ENCODE measurements at regions not wholly inside any gene's neighbourhood (a gene's known extent, or its start where the extent isn't known, plus 50 kb on each side); places are given as distances from the start of the nearest gene placed in this dataset.
A peak's percentile ranks its signal among the peaks of the same experiment; 100 is the strongest.

DNA sequence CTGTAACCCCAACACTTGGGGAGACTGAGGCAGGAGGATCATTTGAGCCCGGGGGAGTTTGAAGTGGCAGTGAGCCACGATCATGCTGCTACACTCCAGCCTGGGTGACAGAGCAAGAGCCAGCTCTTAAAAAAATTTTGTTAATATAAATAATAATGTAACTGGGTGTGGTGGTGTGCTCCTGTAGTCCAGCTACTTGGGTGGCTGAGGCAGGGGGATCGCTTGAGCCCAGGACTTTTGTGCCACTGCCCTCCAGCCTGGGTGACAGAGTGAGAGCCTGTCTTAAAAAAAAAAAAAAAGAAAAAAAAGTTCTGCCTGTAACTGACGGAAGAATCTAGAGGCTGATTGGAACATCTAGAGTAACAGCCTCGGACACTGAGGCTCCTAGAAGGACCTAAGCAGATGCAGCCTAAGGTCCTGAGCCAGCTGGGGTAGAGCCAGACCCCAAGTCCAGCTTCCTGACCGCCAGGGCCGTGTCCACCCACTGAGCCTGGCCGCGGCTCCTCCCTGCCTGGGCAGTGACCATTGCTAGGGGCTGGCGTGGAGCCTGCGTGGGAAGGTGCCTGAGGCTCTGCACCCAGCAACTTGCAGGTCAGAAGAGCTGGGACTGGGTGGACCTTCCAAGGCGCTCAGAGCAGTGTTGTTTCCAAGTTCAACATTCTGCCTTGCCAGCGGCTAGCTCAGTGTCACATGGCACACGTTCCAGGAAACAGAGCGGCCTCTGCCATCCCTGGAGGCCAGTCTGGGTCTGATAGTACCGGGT lies 209.4 kb upstream of the CIBAR2 start:
- no peaks in the 10 kb centered on the region for H3K36me3 ChIP-seq (ENCODE audit: control insufficient read depth, insufficient read depth, low read length)
- peak overlapping the region; percentile 36 for H3K4me3 ChIP-seq (ENCODE audit: low read length)
- peaks cover 7% of the 10 kb centered on the region for H3K4me1 ChIP-seq (ENCODE audit: control insufficient read depth, insufficient read depth, low read length)
- peak overlapping the region; percentile 71 for H3K27ac ChIP-seq (ENCODE audit: low read depth, low read length)
- H3K9ac ChIP-seq (ENCODE audit: low read length), result no peak overlapping the region
- no peaks in the 10 kb centered on the region for H3K27me3 ChIP-seq (ENCODE audit: control insufficient read depth, insufficient read depth, low read length)

DNA sequence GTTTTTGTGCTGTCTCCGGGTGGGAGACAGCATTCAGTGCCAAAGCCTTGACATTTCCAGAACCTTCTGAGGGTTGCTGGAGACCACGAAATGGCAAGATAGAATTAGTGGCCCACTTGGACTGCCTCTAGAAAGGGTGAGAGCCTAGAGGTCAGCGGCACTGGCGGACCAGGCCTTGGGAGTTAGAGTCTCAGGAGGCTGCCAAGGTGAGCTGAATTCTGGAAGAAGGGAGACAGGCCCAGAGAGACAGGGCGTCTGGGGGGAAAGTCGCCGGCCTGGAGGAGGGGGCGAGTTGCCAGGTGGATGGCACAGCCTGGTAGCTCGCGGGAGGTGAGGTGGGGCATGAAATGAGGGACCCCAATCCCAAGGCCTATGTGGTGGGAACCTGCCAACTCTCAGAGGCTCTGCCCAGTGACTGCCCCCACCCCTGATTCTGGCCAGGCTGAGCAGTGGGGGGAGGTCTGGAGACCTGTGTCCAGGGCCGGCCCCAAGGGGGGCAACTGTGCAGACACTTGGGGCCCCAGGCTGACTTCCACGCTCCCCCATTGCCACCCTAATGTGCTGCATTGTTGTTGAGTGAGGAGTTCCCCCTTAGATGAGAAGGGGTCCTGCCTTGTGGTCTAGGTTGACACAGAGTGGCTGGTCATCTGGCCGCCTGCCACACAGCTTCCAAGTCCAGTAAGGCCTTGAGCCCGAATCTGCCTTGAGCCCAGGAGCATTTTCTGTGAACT lies 211.1 kb upstream of the CIBAR2 start:
- Histone ChIP-seq H3K4me3 (ENCODE audit: low read length) (no peak overlapping the region), H3K4me1 (ENCODE audit: control insufficient read depth, insufficient read depth, low read length) (peaks cover 8% of the 10 kb centered on the region), H3K36me3 (ENCODE audit: control insufficient read depth, insufficient read depth, low read length) (no peaks in the 10 kb centered on the region), H3K9ac (ENCODE audit: low read length) (no peak overlapping the region), H3K27ac (ENCODE audit: low read depth, low read length) (no peak overlapping the region), H3K27me3 (ENCODE audit: control insufficient read depth, insufficient read depth, low read length) (no peaks in the 10 kb centered on the region)

- Histone ChIP-seq H3K27me3 (ENCODE audit: control insufficient read depth, insufficient read depth, low read length) (no peaks in the 10 kb centered on the region), H3K4me1 (ENCODE audit: control insufficient read depth, insufficient read depth, low read length) (peaks cover 9% of the 10 kb centered on the region), H3K4me3 (ENCODE audit: low read length) (no peak overlapping the region), H3K27ac (ENCODE audit: low read depth, low read length) (no peak overlapping the region), H3K36me3 (ENCODE audit: control insufficient read depth, insufficient read depth, low read length) (no peaks in the 10 kb centered on the region), H3K9ac (ENCODE audit: low read length) (no peak overlapping the region)
Observed at GRCh38 chr16:85323961-85324253, 211.6 kb upstream of the CIBAR2 start.

- no peak overlapping the region for H3K27ac ChIP-seq (ENCODE audit: low read depth, low read length)
Observed at GRCh38 chr16:85324488-85324887, 212.2 kb upstream of the CIBAR2 start.

DNA sequence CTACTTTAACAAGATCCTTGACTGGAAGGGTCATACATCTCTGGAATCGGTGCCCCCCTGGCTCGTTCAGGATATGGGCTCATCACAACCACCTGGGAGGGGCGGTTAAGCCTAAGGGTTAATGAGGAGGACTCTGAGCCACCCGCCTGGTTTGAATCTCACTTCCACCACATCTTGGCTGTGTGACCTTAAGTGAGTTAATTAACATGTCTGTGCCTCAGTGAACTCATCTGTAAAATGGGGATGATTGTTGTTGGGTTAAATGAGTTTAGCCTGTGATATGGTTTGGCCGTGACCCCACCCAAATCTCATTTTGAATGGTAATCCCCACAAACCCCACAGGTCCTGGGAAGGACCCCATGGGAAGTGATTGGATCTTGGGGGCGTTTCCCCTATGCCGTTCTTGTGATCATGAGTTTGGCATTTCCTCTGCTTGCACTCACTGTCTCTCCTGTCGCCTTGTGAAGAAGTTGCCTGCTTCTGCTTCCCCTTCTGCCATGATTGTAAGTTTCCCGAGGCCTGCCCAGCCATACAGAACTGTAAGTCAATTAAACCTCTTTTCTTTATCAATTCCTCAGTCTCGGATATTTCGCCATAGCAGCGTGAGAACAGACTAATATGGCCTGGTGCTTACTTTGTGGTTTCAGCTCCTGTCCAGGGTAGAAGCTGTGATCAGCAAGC lies 214.0 kb upstream of the CIBAR2 start:
- H3K9ac ChIP-seq (ENCODE audit: low read length), result no peak overlapping the region
- H3K4me1 ChIP-seq (ENCODE audit: control insufficient read depth, insufficient read depth, low read length), result peaks cover 9% of the 10 kb centered on the region
- no peaks in the 10 kb centered on the region for H3K27me3 ChIP-seq (ENCODE audit: control insufficient read depth, insufficient read depth, low read length)
- H3K4me3 ChIP-seq (ENCODE audit: low read length), result no peak overlapping the region
- no peak overlapping the region for H3K27ac ChIP-seq (ENCODE audit: low read depth, low read length)
- H3K36me3 ChIP-seq (ENCODE audit: control insufficient read depth, insufficient read depth, low read length), result no peaks in the 10 kb centered on the region

More at GRCh38 chr16:85324488-85324887, 212.2 kb upstream of the CIBAR2 start:
- peaks cover 9% of the 10 kb centered on the region for H3K4me1 ChIP-seq (ENCODE audit: control insufficient read depth, insufficient read depth, low read length)
- H3K36me3 ChIP-seq (ENCODE audit: control insufficient read depth, insufficient read depth, low read length), result no peaks in the 10 kb centered on the region
- no peak overlapping the region for H3K9ac ChIP-seq (ENCODE audit: low read length)
- H3K27me3 ChIP-seq (ENCODE audit: control insufficient read depth, insufficient read depth, low read length), result no peaks in the 10 kb centered on the region
- H3K4me3 ChIP-seq (ENCODE audit: low read length), result no peak overlapping the region

- no peak overlapping the region for H3K9ac ChIP-seq (ENCODE audit: low read length)
- H3K4me1 ChIP-seq (ENCODE audit: control insufficient read depth, insufficient read depth, low read length), result peaks cover 4% of the 10 kb centered on the region
- H3K27me3 ChIP-seq (ENCODE audit: control insufficient read depth, insufficient read depth, low read length), result no peaks in the 10 kb centered on the region
- no peaks in the 10 kb centered on the region for H3K36me3 ChIP-seq (ENCODE audit: control insufficient read depth, insufficient read depth, low read length)
- H3K27ac ChIP-seq (ENCODE audit: low read depth, low read length), result no peak overlapping the region
- no peak overlapping the region for H3K4me3 ChIP-seq (ENCODE audit: low read length)
Observed at GRCh38 chr16:85326794-85327181, 214.5 kb upstream of the CIBAR2 start.

- Histone ChIP-seq H3K27me3 (ENCODE audit: control insufficient read depth, insufficient read depth, low read length) (no peaks in the 10 kb centered on the region), H3K27ac (ENCODE audit: low read depth, low read length) (no peak overlapping the region), H3K9ac (ENCODE audit: low read length) (no peak overlapping the region), H3K4me3 (ENCODE audit: low read length) (no peak overlapping the region), H3K36me3 (ENCODE audit: control insufficient read depth, insufficient read depth, low read length) (no peaks in the 10 kb centered on the region), H3K4me1 (ENCODE audit: control insufficient read depth, insufficient read depth, low read length) (peaks cover 2% of the 10 kb centered on the region)
Observed at GRCh38 chr16:85327731-85328675, 215.7 kb upstream of the CIBAR2 start.

DNA sequence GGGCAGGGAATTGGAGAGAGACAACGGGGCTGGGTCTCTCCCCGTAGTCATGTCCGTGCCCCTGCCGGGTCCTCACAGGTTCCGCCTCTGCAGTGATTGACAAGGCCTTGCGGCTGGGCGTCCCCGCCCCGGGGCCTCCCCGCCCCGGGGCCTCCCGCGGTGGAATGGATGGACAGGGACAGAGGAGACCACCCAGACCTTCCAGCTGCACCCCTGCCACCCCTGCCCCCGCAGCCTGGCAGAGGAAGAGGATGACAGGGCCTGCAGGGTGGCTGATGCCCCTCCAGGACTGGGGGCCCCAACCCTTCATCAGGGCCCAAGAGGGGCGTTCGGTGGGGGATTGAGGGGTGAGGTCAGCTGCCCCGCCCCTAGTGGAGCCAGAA lies 216.4 kb upstream of the CIBAR2 start:
- Histone ChIP-seq H3K4me3 (ENCODE audit: low read length) (no peak overlapping the region), H3K4me1 (ENCODE audit: control insufficient read depth, insufficient read depth, low read length) (peaks cover 2% of the 10 kb centered on the region), H3K27ac (ENCODE audit: low read depth, low read length) (no peak overlapping the region), H3K36me3 (ENCODE audit: control insufficient read depth, insufficient read depth, low read length) (no peaks in the 10 kb centered on the region), H3K9ac (ENCODE audit: low read length) (no peak overlapping the region), H3K27me3 (ENCODE audit: control insufficient read depth, insufficient read depth, low read length) (no peaks in the 10 kb centered on the region)

GRCh38 chr16:85329059-85329812 lies 217.0 kb upstream of the CIBAR2 start:
- Histone ChIP-seq H3K36me3 (ENCODE audit: control insufficient read depth, insufficient read depth, low read length) (no peaks in the 10 kb centered on the region), H3K27ac (ENCODE audit: low read depth, low read length) (no peak overlapping the region), H3K27me3 (ENCODE audit: control insufficient read depth, insufficient read depth, low read length) (no peaks in the 10 kb centered on the region), H3K4me3 (ENCODE audit: low read length) (no peak overlapping the region), H3K9ac (ENCODE audit: low read length) (no peak overlapping the region), H3K4me1 (ENCODE audit: control insufficient read depth, insufficient read depth, low read length) (peaks cover 2% of the 10 kb centered on the region)

DNA sequence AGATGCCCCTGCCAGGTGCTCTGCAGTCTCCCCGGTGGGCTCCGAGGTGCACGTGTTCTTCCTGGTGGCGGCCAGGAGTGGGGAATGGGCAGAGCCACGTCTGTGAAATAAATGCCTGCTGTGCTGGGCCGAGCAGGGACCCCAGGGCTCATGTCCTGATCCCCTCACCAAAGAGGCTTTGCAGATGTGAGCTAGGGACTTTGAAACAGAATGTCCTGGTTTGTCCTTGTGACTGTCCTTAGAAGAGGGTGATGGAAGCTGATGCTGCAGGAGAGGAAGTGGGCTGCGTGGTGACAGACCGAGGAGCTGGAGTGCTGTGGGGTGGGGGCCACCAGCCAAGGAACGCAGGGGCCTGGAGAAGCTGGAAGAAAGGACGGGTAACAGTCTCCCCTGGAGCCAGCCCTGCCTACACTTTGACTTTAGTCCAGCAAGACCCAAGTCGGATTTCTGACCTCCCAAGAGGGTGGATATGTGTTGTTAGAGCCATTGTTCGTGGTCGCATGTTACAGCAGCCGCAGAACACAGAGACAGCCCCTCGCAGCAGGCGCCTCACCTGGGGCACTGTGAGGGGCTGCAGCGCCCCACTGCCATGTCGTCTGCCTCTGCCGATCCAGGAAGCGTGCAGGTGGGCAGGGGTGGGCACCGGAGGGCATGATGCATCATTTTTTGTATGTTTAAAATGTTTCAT lies 217.9 kb upstream of the CIBAR2 start:
- no peak overlapping the region for H3K27ac ChIP-seq (ENCODE audit: low read depth, low read length)
- no peaks in the 10 kb centered on the region for H3K27me3 ChIP-seq (ENCODE audit: control insufficient read depth, insufficient read depth, low read length)
- no peaks in the 10 kb centered on the region for H3K36me3 ChIP-seq (ENCODE audit: control insufficient read depth, insufficient read depth, low read length)
- H3K9ac ChIP-seq (ENCODE audit: low read length), result no peak overlapping the region
- H3K4me3 ChIP-seq (ENCODE audit: low read length), result no peak overlapping the region
- H3K4me1 ChIP-seq (ENCODE audit: control insufficient read depth, insufficient read depth, low read length), result peaks cover 2% of the 10 kb centered on the region

DNA sequence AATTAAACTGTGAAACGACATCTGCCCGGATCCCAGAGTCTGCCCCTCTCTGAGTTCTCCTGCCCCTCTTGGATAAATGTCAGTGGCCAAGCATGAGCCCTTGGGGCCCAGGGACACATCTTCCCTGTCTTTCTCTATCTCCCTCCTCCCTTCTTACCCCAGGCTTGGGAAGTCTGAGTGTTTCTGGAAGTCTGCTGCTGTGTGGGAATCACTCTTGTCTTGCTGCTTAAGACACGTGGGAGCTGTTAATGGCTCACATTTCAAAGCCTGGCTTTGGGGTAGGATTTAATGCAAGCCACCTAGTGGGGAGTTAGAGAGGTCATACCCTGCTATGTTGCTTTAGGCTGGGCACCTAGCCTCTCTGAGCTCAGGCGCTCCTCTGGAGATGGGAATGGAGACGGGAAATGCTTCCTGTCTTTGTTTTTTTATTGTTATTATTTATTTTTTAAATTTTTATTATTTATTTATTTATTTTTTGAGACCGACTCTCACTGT lies 218.5 kb upstream of the CIBAR2 start:
- Histone ChIP-seq H3K27ac (ENCODE audit: low read depth, low read length) (no peak overlapping the region), H3K27me3 (ENCODE audit: control insufficient read depth, insufficient read depth, low read length) (no peaks in the 10 kb centered on the region), H3K4me3 (ENCODE audit: low read length) (no peak overlapping the region), H3K4me1 (ENCODE audit: control insufficient read depth, insufficient read depth, low read length) (peaks cover 2% of the 10 kb centered on the region), H3K36me3 (ENCODE audit: control insufficient read depth, insufficient read depth, low read length) (no peaks in the 10 kb centered on the region), H3K9ac (ENCODE audit: low read length) (no peak overlapping the region)
